Upper lobe of left lung (tissue), 6 donors: ENCODE measurements at regions not wholly inside any gene's neighbourhood (a gene's known extent, or its start where the extent isn't known, plus 50 kb on each side); places are given as distances from the start of the nearest gene placed in this dataset.
"Not testable (repeated sequence)": the region's sequence is repeated elsewhere in the genome, so short reads cannot be mapped to it uniquely, and the experiment has no call there.

ENCODE experiments used
- ATAC-seq, 2 donors: fragments of 200-7000 bp; cut with Tn5 transposase; one replicate each; pipeline ENCODE4 v1.9.1; 2022; ENCODE audit warnings: mild to moderate bottlenecking in 2 of 2, moderate library complexity in 2 of 2; ENCODE audit not compliant: low FRiP score in 2 of 2
- DNase-seq, 2 donors: peaks; one replicate each; pipeline ENCODE4 v3.0.0-alpha.2; 2019 to 2020
- H3K27ac ChIP-seq, 4 donors: fragments of 200-600 bp; sonication (generic); one replicate each; pipeline ENCODE4 v1.5.1; 2016 to 2019
- H3K27me3 ChIP-seq, 4 donors: fragments of 200-600 bp; sonication (generic); one replicate each; pipeline ENCODE4 v1.5.1; 2017 to 2019
- H3K36me3 ChIP-seq, 4 donors: fragments of 200-600 bp; sonication (generic); one replicate each; pipeline ENCODE4 v1.5.1; 2016 to 2019
- H3K4me1 ChIP-seq, 4 donors: fragments of 200-600 bp; sonication (generic); one replicate each; pipeline ENCODE4 v1.5.1; 2018 to 2019
- H3K4me3 ChIP-seq, 4 donors: fragments of 200-600 bp; sonication (generic); one replicate each; pipeline ENCODE4 v1.5.1; 2017 to 2019; ENCODE audit warnings: mild to moderate bottlenecking in 2 of 4, moderate library complexity in 1 of 4
- H3K9me3 ChIP-seq, 4 donors: fragments of 200-600 bp; sonication (generic); one replicate each; pipeline ENCODE4 v1.5.1; 2018 to 2019
- EP300 ChIP-seq, 4 donors: sonication (generic); formaldehyde crosslinking; IDR thresholded peaks; one replicate each; pipeline ENCODE4 v1.5.1; 2017; ENCODE audit warnings: antibody characterized with exemption in 4 of 4, control low read depth in 2 of 4
- POLR2A ChIP-seq, 4 donors: fragments of 450-650 bp; IDR thresholded peaks; one replicate each; pipeline ENCODE4 v1.5.1; 2016 to 2017; ENCODE audit warnings: antibody characterized with exemption in 4 of 4, mild to moderate bottlenecking in 2 of 4
- POLR2AphosphoS5 ChIP-seq, 2 donors: sonication (generic); formaldehyde crosslinking; IDR thresholded peaks; one replicate each; pipeline ENCODE4 v1.5.1; 2017; ENCODE audit warnings: antibody characterized with exemption in 2 of 2
- WGBS, 2 donors: methylation state at CpG; one replicate each; pipeline ENCODE4 v1.1.5; 2017 to 2018; 5-methylcytosine and 5-hydroxymethylcytosine counted together
- TF ChIP-seq, protein P1 (sequence below), 6 experiments: fragments of 450-650 bp in 4 of 6; fragments of 200-600 bp in 2 of 6; sonication (generic) in 2 of 6; IDR thresholded peaks; one replicate each; pipeline ENCODE4 v1.5.1; 2016 to 2019; ENCODE audit warnings: antibody characterized with exemption in 6 of 6
- donor health status: DM: no; HTN: no; CAD: no; lungs with moderate emphysema.
- donor health status: DM: no; HTN: yes; CAD: no; lungs with severe emphysema.

DNA sequence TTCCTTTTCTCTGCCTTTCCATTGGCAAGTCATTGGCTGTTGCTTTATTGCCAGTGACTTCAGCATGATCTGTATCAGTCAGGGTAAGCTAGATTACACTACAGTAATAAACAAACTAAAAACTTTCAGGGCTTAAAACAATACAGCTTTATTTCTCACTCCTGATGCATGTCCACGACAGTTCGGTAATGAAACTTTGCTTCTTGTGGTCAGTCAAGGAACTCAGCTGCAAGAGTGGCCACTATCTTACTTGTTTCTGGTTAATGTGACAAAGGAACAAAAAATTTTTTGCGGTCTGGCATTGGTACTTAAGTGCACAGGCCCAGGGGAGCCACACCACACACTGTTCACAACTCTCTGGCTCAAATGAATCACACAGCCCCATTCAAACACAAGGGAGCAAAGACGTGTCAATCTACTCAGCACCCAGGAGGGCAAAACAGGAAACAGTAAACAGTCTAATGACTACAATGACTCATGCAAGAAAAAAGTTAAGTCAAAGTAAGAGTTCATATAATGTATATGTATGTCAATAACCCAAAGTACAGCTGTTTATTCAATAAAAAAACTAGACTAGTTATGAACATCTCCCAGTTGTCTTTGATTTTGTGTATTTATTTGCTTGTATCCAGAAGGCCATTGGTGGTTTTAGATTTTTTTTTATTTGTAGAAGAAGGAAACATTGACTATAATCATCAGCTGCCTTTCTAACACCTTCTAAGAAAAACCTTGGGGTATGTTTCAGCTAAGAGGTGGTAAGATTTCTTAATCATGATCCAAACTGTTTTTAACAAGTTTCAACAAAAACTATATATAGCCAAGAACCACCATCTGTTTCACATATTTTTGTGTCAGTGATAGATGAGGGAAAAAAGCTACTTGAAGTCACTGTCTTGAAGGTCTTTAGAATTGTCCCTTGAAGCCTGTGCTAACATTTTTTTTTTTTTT lies 134.4 kb upstream of the FAM3C start:
- peak; percentile 34 to 89 for ATAC-seq
- Histone ChIP-seq H3K27ac (no peak overlapping the region), H3K27me3 (no peaks in the 10 kb centered on the region), H3K36me3 (no peaks in the 10 kb centered on the region), H3K4me1 (no peaks in the 10 kb centered on the region), H3K4me3 (no peak overlapping the region), H3K9me3 (no peaks in the 10 kb centered on the region)
- TF ChIP-seq POLR2A (IDR thresholded peaks at IDR 0.05) (no peak), EP300 (IDR thresholded peaks at IDR 0.05) (no peak), POLR2AphosphoS5 (IDR thresholded peaks at IDR 0.05) (no peak)
- TF ChIP-seq, protein P1, sequence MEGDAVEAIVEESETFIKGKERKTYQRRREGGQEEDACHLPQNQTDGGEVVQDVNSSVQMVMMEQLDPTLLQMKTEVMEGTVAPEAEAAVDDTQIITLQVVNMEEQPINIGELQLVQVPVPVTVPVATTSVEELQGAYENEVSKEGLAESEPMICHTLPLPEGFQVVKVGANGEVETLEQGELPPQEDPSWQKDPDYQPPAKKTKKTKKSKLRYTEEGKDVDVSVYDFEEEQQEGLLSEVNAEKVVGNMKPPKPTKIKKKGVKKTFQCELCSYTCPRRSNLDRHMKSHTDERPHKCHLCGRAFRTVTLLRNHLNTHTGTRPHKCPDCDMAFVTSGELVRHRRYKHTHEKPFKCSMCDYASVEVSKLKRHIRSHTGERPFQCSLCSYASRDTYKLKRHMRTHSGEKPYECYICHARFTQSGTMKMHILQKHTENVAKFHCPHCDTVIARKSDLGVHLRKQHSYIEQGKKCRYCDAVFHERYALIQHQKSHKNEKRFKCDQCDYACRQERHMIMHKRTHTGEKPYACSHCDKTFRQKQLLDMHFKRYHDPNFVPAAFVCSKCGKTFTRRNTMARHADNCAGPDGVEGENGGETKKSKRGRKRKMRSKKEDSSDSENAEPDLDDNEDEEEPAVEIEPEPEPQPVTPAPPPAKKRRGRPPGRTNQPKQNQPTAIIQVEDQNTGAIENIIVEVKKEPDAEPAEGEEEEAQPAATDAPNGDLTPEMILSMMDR (IDR thresholded peaks at IDR 0.05) = no peak
- DNase-seq = peak in 1 of 2 donors; percentile 21
- 60 to 64% methylated on average over 4 of the region's 4 CpGs for WGBS, 2 donors

DNA sequence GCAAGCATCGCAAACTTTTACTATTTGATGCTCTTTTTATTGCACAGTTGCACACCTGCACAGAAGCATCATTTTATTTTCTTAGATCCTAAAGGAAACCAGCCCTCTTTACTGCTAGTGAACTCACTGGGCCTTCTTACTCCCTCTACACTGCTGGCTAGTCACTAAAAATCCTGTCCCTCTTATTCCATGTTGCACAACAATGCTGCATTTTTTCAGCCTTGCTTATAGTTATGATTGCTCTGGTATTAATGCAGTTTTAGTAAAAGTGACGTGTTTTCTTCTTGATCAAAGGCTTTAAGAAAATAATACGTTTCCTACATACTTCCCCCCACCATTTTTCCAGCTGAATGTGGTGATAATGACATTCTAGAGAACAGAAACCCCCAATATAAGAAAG lies 132.9 kb upstream of the FAM3C start:
- no peaks in the 10 kb centered on the region for H3K4me1 ChIP-seq
- no peak for DNase-seq
- H3K9me3 ChIP-seq = no peaks in the 10 kb centered on the region
- 58 to 71% methylated on average over 3 of the region's 3 CpGs for WGBS, 2 donors
- no peak for ATAC-seq
- no peak overlapping the region for H3K4me3 ChIP-seq
- no peaks in the 10 kb centered on the region for H3K27me3 ChIP-seq
- no peaks in the 10 kb centered on the region for H3K36me3 ChIP-seq
- H3K27ac ChIP-seq = no peak overlapping the region
- TF ChIP-seq POLR2AphosphoS5 (IDR thresholded peaks at IDR 0.05) (no peak), EP300 (IDR thresholded peaks at IDR 0.05) (no peak)

DNA sequence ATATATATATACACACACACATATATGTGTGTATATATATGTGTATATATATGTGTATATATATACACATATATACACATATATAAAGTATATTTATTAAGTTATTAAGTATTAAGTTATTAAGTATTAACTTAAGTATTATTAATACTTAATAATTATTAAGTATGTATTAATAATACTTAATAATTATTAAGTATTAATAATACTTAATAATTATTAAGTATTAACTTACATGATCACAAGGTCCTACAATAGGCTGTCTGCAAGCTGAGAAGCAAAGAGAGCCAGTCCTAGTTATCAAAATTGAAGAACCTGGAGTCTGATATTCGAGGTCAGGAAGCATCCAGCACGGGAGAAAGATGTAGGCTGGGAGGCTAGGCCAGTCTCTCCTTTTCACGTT lies 130.1 kb upstream of the FAM3C start:
- not testable (repeated sequence) for H3K4me3 ChIP-seq, H3K27ac ChIP-seq, H3K9me3 ChIP-seq, H3K4me1 ChIP-seq, DNase-seq, H3K36me3 ChIP-seq, ATAC-seq, H3K27me3 ChIP-seq
- 76 to 83% methylated on average over 3 of the region's 3 CpGs for WGBS, 2 donors

DNA sequence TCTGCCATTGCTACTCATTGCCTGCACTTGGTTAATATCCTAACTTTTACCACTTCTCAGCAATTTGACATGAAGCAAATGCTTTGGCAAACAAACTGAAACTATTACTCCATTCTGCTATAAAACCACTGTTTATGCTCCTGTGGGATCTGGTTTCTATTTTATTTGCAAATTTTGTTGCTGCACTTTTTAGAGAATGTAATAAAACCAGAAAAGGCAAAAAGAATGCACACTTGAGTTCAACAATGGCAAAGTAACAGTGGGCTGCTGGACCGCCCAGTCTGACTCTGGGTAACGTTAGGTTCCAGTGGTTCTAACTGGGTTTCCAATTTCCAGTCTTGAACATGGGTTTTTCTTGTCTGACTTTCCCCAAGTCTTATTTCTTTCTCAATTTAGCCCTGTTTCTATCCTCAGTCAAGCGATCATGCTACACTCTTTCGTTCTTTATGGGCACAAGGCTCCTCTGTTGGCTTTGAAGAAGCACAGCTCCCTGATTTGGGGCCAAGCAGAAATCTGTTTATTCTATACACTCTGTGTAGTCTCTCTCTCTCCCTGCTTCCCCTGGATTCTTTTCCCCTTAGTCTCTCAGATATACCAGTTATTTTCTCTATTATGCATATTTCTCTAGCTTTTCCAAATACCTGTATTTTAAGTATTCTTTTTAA lies 129.2 kb upstream of the FAM3C start:
- no peak overlapping the region for H3K27ac ChIP-seq
- no peaks in the 10 kb centered on the region for H3K36me3 ChIP-seq
- WGBS, 2 donors = 85 to 91% methylated on average over 4 of the region's 4 CpGs
- ATAC-seq (no peak), DNase-seq (no peak)
- H3K9me3 ChIP-seq = no peaks in the 10 kb centered on the region
- TF ChIP-seq POLR2AphosphoS5 (IDR thresholded peaks at IDR 0.05) (no peak), EP300 (IDR thresholded peaks at IDR 0.05) (no peak), POLR2A (IDR thresholded peaks at IDR 0.05) (no peak)
- TF ChIP-seq, protein P1 (IDR thresholded peaks at IDR 0.05) = no peak
- H3K27me3 ChIP-seq = no peaks in the 10 kb centered on the region
- no peaks in the 10 kb centered on the region for H3K4me1 ChIP-seq
- no peak overlapping the region for H3K4me3 ChIP-seq

DNA sequence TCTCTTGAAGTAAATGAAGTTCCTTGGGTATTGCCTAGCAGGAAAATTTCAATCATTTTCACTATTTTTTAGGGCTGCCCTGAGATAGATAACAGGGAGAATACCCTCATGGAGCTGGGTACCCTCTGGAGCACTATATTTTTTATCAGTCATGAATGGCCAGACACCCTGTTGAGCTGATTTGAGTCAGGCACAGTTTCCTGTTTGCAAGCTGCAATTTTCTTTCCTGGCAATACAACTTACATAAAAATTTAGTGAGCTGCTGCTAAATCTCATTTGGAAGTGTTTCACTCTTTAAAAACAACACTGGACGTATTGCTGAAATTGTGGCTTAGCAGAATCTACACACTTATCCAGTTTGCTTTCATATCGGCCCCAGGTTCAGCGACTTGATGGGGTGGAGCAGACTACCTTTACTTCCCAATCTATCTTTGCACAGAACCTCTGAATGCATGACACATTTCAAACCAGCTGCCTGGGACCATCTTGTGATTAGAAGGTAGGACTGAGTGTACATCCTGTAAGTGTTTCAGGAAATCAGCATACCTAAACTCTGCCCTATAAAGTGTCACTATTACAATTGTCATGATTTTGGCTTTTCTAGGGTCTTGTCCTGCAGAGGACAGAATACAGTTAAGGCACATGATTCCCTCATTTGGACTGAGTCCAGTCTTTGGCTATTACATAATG lies 125.7 kb upstream of the FAM3C start:
- WGBS, 2 donors = 77 to 82% methylated on average over 3 of the region's 3 CpGs
- no peak for DNase-seq
- TF ChIP-seq POLR2AphosphoS5 (IDR thresholded peaks at IDR 0.05) (no peak), EP300 (IDR thresholded peaks at IDR 0.05) (no peak), POLR2A (IDR thresholded peaks at IDR 0.05) (no peak)
- TF ChIP-seq, protein P1 (IDR thresholded peaks at IDR 0.05) = no peak

More for the DNA sequence above, 125.7 kb upstream of the FAM3C start:
- Histone ChIP-seq H3K27me3 (no peaks in the 10 kb centered on the region), H3K4me3 (no peak overlapping the region), H3K36me3 (no peaks in the 10 kb centered on the region), H3K4me1 (no peaks in the 10 kb centered on the region), H3K9me3 (no peaks in the 10 kb centered on the region), H3K27ac (no peak overlapping the region)
- ATAC-seq = no peak
